Nephron (organoid): ENCODE measurements at regions not wholly inside any gene's neighbourhood (a gene's known extent, or its start where the extent isn't known, plus 50 kb on each side); places are given as distances from the start of the nearest gene placed in this dataset.

Source experiments
- H3K27ac Mint-ChIP-seq, 3 experiments: 2 replicates each; pipeline ENCODE4 v1.8.0; 2020; ENCODE audit warnings: mixed read lengths in 3 of 3, mild to moderate bottlenecking in 2 of 3, moderate library complexity in 1 of 3
- H3K27me3 Mint-ChIP-seq: 2 replicates; pipeline ENCODE4 v1.8.0; 2021; ENCODE audit warnings: low read depth, mild to moderate bottlenecking, moderate library complexity, mixed read lengths
- H3K36me3 Mint-ChIP-seq: 2 replicates; pipeline ENCODE4 v1.8.0; 2020; ENCODE audit warnings: low read depth, mixed read lengths
- H3K4me1 Mint-ChIP-seq: 2 replicates; pipeline ENCODE4 v1.8.0; 2020; ENCODE audit warnings: mixed read lengths
- H3K4me3 Mint-ChIP-seq, 3 experiments: 2 replicates each; pipeline ENCODE4 v1.8.0; 2020; ENCODE audit warnings: mild to moderate bottlenecking in 3 of 3, mixed read lengths in 3 of 3, moderate library complexity in 2 of 3
- H3K9me3 Mint-ChIP-seq: 2 replicates; pipeline ENCODE4 v1.8.0; 2020; ENCODE audit warnings: mixed read lengths
- CTCF ChIP-seq, 3 experiments: fragments of 200-600 bp; sonication (generic); IDR thresholded peaks; one replicate each; pipeline ENCODE4 v1.5.0; 2021; ENCODE audit warnings: antibody characterized with exemption in 3 of 3; ENCODE audit not compliant: unreplicated experiment in 3 of 3

GRCh38 chr2:56473524-56473923 lies 289.7 kb downstream of the CCDC85A start:
- no peaks in the 10 kb centered on the region for H3K9me3 Mint-ChIP-seq
- no peak for TF ChIP-seq CTCF (IDR thresholded peaks at IDR 0.05; ENCODE audit: unreplicated experiment in 3 of 3)
- peaks cover 23% of the 10 kb centered on the region for H3K4me1 Mint-ChIP-seq
- no peaks in the 10 kb centered on the region for H3K27me3 Mint-ChIP-seq
- no peaks in the 10 kb centered on the region for H3K36me3 Mint-ChIP-seq
- H3K4me3 Mint-ChIP-seq: no peak overlapping the region
- H3K27ac Mint-ChIP-seq: no peak overlapping the region

- Mint-ChIP-seq H3K4me1 (peaks cover 23% of the 10 kb centered on the region), H3K27me3 (no peaks in the 10 kb centered on the region), H3K27ac (peak overlapping the region in 1 of 3 experiments; percentile 40), H3K36me3 (no peaks in the 10 kb centered on the region), H3K9me3 (no peaks in the 10 kb centered on the region), H3K4me3 (no peak overlapping the region)
- TF ChIP-seq CTCF (IDR thresholded peaks at IDR 0.05; ENCODE audit: unreplicated experiment in 3 of 3): no peak
Observed at GRCh38 chr2:56474412-56475158, 290.8 kb downstream of the CCDC85A start.

GRCh38 chr2:56475191-56475590 lies 291.4 kb downstream of the CCDC85A start:
- H3K9me3 Mint-ChIP-seq: no peaks in the 10 kb centered on the region
- no peak overlapping the region for H3K4me3 Mint-ChIP-seq
- H3K27me3 Mint-ChIP-seq: no peaks in the 10 kb centered on the region
- TF ChIP-seq CTCF (IDR thresholded peaks at IDR 0.05; ENCODE audit: unreplicated experiment in 3 of 3): no peak
- no peaks in the 10 kb centered on the region for H3K36me3 Mint-ChIP-seq
- H3K4me1 Mint-ChIP-seq: peaks cover 23% of the 10 kb centered on the region
- peak overlapping the region in 1 of 3 experiments; percentile 40 for H3K27ac Mint-ChIP-seq

GRCh38 chr2:56476509-56477071 lies 292.8 kb downstream of the CCDC85A start:
- H3K36me3 Mint-ChIP-seq: no peaks in the 10 kb centered on the region
- H3K9me3 Mint-ChIP-seq: no peaks in the 10 kb centered on the region
- TF ChIP-seq CTCF (IDR thresholded peaks at IDR 0.05; ENCODE audit: unreplicated experiment in 3 of 3): no peak
- H3K27ac Mint-ChIP-seq: no peak overlapping the region
- no peaks in the 10 kb centered on the region for H3K27me3 Mint-ChIP-seq
- no peak overlapping the region for H3K4me3 Mint-ChIP-seq
- H3K4me1 Mint-ChIP-seq: peaks cover 23% of the 10 kb centered on the region

- no peak for TF ChIP-seq CTCF (IDR thresholded peaks at IDR 0.05; ENCODE audit: unreplicated experiment in 3 of 3)
- no peaks in the 10 kb centered on the region for H3K9me3 Mint-ChIP-seq
- H3K27ac Mint-ChIP-seq: no peak overlapping the region
- H3K4me3 Mint-ChIP-seq: no peak overlapping the region
- no peaks in the 10 kb centered on the region for H3K36me3 Mint-ChIP-seq
- peaks cover 22% of the 10 kb centered on the region for H3K4me1 Mint-ChIP-seq
- no peaks in the 10 kb centered on the region for H3K27me3 Mint-ChIP-seq
Observed at GRCh38 chr2:56478027-56478426, 294.2 kb downstream of the CCDC85A start.

- Mint-ChIP-seq H3K27ac (no peak overlapping the region), H3K36me3 (no peaks in the 10 kb centered on the region), H3K9me3 (no peaks in the 10 kb centered on the region), H3K27me3 (peaks cover 7% of the 10 kb centered on the region), H3K4me1 (no peaks in the 10 kb centered on the region), H3K4me3 (no peak overlapping the region)
- TF ChIP-seq CTCF (IDR thresholded peaks at IDR 0.05; ENCODE audit: unreplicated experiment in 3 of 3): no peak
Observed at GRCh38 chr2:56483081-56483480, 299.3 kb downstream of the CCDC85A start.
